GM12878 (cell line): ENCODE measurements at regions not wholly inside any gene's neighbourhood (a gene's known extent, or its start where the extent isn't known, plus 50 kb on each side); places are given as distances from the start of the nearest gene placed in this dataset.

ENCODE experiments used
- ATAC-seq: fragments of 200-7000 bp; cut with Tn5 transposase; 3 replicates; pipeline ENCODE4 v1.9.1; 2020; ENCODE audit warnings: mild to moderate bottlenecking, moderate library complexity
- BruUV-seq: library from RNA; stranded (reverse); fragments of 400-500 nt; replicated peaks from 2 replicates; lab custom pipeline; 2021; lab: Mats Ljungman, UMichigan
- CTCF ChIA-PET: fragments of 300-600 bp; sonication (Branson Sonifier 250); formaldehyde crosslinking; extraction: SDS; loops from one replicate; lab custom pipeline; 2021; ENCODE audit warnings: inconsistent platforms; lab: Yijun Ruan, JAX
- POLR2A ChIA-PET: fragments of 350-600 bp; formaldehyde crosslinking; extraction: SDS; loops from one replicate; lab custom pipeline; 2021; ENCODE audit warnings: inconsistent platforms; lab: Charles Lee
- RAD21 ChIA-PET: fragments of 300-600 bp; sonication (Branson Sonifier 250); formaldehyde crosslinking; loops from one replicate; lab custom pipeline; 2023; ENCODE audit warnings: antibody characterized with exemption; ENCODE audit not compliant: unreplicated experiment; lab: Charles Lee
- SMC1A ChIA-PET: fragments of 300-600 bp; sonication (Branson Sonifier 250); formaldehyde crosslinking; loops from one replicate; lab custom pipeline; 2023; ENCODE audit not compliant: unreplicated experiment, uncharacterized antibody; lab: Charles Lee
- DNase-seq: peaks from one replicate; pipeline ENCODE4 v3.0.0-alpha.2; 2011; ENCODE audit warnings: low read depth, low spot score
- FAIRE-seq: peaks from 3 replicates; lab custom pipeline; 2011; peaks lifted over from hg19 to GRCh38; lab: Jason Lieb, UNC
- H2AFZ ChIP-seq: 2 replicates; pipeline ENCODE4 v1.6.0; 2011; ENCODE audit warnings: low read depth, low read length, control low read depth; ENCODE audit not compliant: control insufficient read depth
- H3K27ac ChIP-seq: 2 replicates; pipeline ENCODE4 v1.5.1; 2011; ENCODE audit warnings: control low read depth; ENCODE audit not compliant: control insufficient read depth, insufficient read depth
- H3K27me3 ChIP-seq, 2 experiments: replicated peaks in 1 of 2; 2 replicates each; pipeline versions ENCODE4 v1.6.0 to v1.6.1; 2011; ENCODE audit warnings: low read length in 1 of 2; ENCODE audit not compliant: control insufficient read depth in 2 of 2, insufficient read depth in 2 of 2
- H3K36me3 ChIP-seq, 2 experiments: 2 replicates each; pipeline ENCODE4 v1.5.1; 2011; ENCODE audit warnings: low read length in 1 of 2; ENCODE audit not compliant: control insufficient read depth in 2 of 2, insufficient read depth in 2 of 2
- H3K4me1 ChIP-seq: 2 replicates; pipeline ENCODE4 v1.6.1; 2011; ENCODE audit warnings: mild to moderate bottlenecking, low read length, moderate library complexity, mixed read lengths; ENCODE audit not compliant: control insufficient read depth, insufficient read depth
- H3K4me2 ChIP-seq: 2 replicates; pipeline ENCODE4 v1.6.0; 2011; ENCODE audit warnings: control low read depth; ENCODE audit not compliant: control insufficient read depth, insufficient read depth
- H3K4me3 ChIP-seq: fragments of 200-600 bp; sonication (generic); 2 replicates; pipeline ENCODE4 v1.5.1; 2016
- H3K79me2 ChIP-seq: 2 replicates; pipeline ENCODE4 v1.6.0; 2011; ENCODE audit warnings: low read length; ENCODE audit not compliant: control insufficient read depth, insufficient read depth
- H3K9ac ChIP-seq: 2 replicates; pipeline ENCODE4 v1.8.0; 2011; ENCODE audit warnings: low read length, control low read depth, mixed read lengths; ENCODE audit not compliant: control insufficient read depth, insufficient read depth
- H3K9me3 ChIP-seq: replicated peaks from 3 replicates; pipeline ENCODE4 v1.5.1; 2011; ENCODE audit warnings: mild to moderate bottlenecking, low read length; ENCODE audit not compliant: control insufficient read depth, insufficient read depth
- H4K20me1 ChIP-seq: 2 replicates; pipeline ENCODE4 v1.6.0; 2011; ENCODE audit not compliant: control insufficient read depth, insufficient read depth
- FOXK2 ChIP-seq: fragments of 450-650 bp; IDR thresholded peaks from 2 replicates; pipeline ENCODE4 v1.6.1; 2017; ENCODE audit warnings: mild to moderate bottlenecking, moderate library complexity
- HCFC1 ChIP-seq: fragments of 150-350 bp; IDR thresholded peaks from 2 replicates; pipeline ENCODE4 v1.6.1; 2014; ENCODE audit warnings: low read length
- MEF2A ChIP-seq: IDR thresholded peaks from 2 replicates; pipeline ENCODE4 v1.6.1; 2011; ENCODE audit warnings: low read depth, mild to moderate bottlenecking, low read length, moderate library complexity; ENCODE audit not compliant: insufficient read depth
- PKNOX1 ChIP-seq: fragments of 450-650 bp; IDR thresholded peaks from 2 replicates; pipeline ENCODE4 v1.6.1; 2016; ENCODE audit warnings: mild to moderate bottlenecking
- RB1 ChIP-seq: fragments of 450-650 bp; formaldehyde crosslinking; IDR thresholded peaks from 2 replicates; pipeline ENCODE4 v1.6.1; 2017; ENCODE audit warnings: mild to moderate bottlenecking, borderline replicate concordance
- RUNX3 ChIP-seq: IDR thresholded peaks from 2 replicates; pipeline ENCODE4 v1.6.1; 2012; ENCODE audit warnings: low read length, inconsistent platforms
- USF2 ChIP-seq: IDR thresholded peaks from 2 replicates; pipeline ENCODE4 v1.6.1; 2011; ENCODE audit warnings: low read depth, low read length, improper control_type of control experiment, borderline replicate concordance
- YBX1 ChIP-seq: fragments of 450-650 bp; IDR thresholded peaks from 2 replicates; pipeline ENCODE4 v1.6.1; 2016; ENCODE audit warnings: antibody characterized with exemption
- WGBS: methylation state at CpG from one replicate; pipeline ENCODE4 v1.1.6; 2016; ENCODE audit warnings: low lambda C conversion rate; ENCODE audit not compliant: insufficient replicate concordance, insufficient coverage; ENCODE audit errors: missing lambda C conversion rate; 5-methylcytosine and 5-hydroxymethylcytosine counted together
- in situ Hi-C: fragments of 300-500 bp; cut with MboI; formaldehyde crosslinking; loops from 9 replicates; pipeline ENCODE4 v1.14.3; 2018; ENCODE audit warnings: mixed read lengths
- intact Hi-C: fragments of 100-400 bp; cut with micrococcal nuclease; formaldehyde crosslinking; loops from one replicate; pipeline ENCODE4 v1.14.2; 2022; ENCODE audit not compliant: unreplicated experiment

- POLR2A ChIA-PET, result no interaction called here
- no peak overlapping the region for H3K27ac ChIP-seq
- no peak for DNase-seq
- H3K36me3 ChIP-seq, result no peaks in the 10 kb centered on the region
- no TSS peak for BruUV-seq
- no peak for ATAC-seq
- H2AFZ ChIP-seq, result no peak overlapping the region
- SMC1A ChIA-PET, result no interaction called here
- no peak overlapping the region for H3K9ac ChIP-seq
- TF ChIP-seq YBX1, result no peak
- no peak for TF ChIP-seq FOXK2
- TF ChIP-seq HCFC1, result no peak
- no peak for TF ChIP-seq RB1
- no peak for TF ChIP-seq USF2
- no peak for TF ChIP-seq PKNOX1
- TF ChIP-seq RUNX3, result no peak
- no peak for TF ChIP-seq MEF2A
- no peaks in the 10 kb centered on the region for H4K20me1 ChIP-seq
- RAD21 ChIA-PET, result no interaction called here
- H3K9me3 ChIP-seq, result no peaks in the 10 kb centered on the region
- H3K79me2 ChIP-seq, result no peaks in the 10 kb centered on the region
- WGBS, result 22% methylated on average over 5 of the region's 5 CpGs
- H3K4me2 ChIP-seq, result no peak overlapping the region
- no peak for FAIRE-seq
- H3K4me3 ChIP-seq, result no peak overlapping the region
- in situ Hi-C loops, result no loop called here
- peaks cover 8% of the 10 kb centered on the region for H3K4me1 ChIP-seq
- intact Hi-C loops, result no loop called here
- H3K27me3 ChIP-seq, result peaks cover 0 to 1% of the 10 kb centered on the region in 2 experiments; a peak in 2 of 4 replicates
- CTCF ChIA-PET, result no interaction called here
These were observed 86.4 kb downstream of the MRM1 start for GRCh38 chr17:36687736-36688135.
